Right renal pelvis (tissue), 4 donors: ENCODE measurements at regions not wholly inside any gene's neighbourhood (a gene's known extent, or its start where the extent isn't known, plus 50 kb on each side); places are given as distances from the start of the nearest gene placed in this dataset.
A peak's percentile ranks its signal among the peaks of the same experiment; 100 is the strongest.
"Not testable (repeated sequence)": the region's sequence is repeated elsewhere in the genome, so short reads cannot be mapped to it uniquely, and the experiment has no call there.

Source experiments
- DNase-seq, 4 donors: peaks; one replicate each; pipeline ENCODE4 v3.0.0-alpha.2; 2013; ENCODE audit warnings: low read depth in 4 of 4, low spot score in 3 of 4, missing footprints in 1 of 4

DNA sequence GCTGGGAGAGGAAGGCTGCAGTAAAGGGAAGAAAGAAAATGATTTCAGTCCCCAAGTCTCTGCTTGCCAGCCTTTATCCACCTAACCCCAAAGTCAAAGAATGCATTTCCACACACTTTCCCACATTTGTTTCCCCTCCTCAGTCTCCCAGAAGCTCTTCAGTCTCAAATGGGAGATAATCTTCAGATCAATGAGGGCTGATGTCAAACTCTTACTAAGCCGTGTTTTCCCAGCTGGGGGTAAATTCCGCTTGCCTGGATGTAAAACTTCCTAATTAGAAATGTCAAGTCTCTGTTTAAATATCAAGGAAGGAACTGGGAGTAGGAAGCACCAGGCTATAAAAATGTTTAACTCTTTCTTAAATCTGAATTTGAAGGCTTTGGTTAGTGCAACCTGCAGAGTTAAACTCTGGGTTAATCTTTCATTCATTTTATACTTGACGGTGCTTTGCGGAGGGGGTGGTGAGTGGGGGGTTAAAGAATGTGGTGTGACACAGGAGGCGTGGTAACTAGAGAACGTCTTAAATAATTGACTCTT, 601.4 kb upstream of the ACTRT1 start:
- DNase-seq, result no peak

DNA sequence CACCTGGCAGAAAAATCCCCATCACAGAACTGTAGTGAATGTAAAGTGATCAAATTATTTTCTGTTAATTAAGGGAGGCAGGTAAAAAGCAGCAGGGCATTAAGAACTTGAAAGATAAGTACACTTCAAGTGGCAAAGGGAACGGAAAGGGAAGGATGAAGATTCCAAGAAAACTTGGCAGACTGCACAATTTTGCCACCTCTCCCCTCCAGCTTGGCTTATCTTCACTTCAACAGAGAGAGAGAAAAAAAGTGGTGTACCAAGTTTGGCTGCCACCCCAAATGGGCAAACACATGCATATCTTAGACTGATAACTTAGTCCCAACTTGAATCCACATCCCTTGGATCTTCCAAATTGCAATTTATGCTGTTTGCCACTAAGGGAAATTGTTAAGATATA, 598.1 kb upstream of the ACTRT1 start:
- no peak for DNase-seq

DNA sequence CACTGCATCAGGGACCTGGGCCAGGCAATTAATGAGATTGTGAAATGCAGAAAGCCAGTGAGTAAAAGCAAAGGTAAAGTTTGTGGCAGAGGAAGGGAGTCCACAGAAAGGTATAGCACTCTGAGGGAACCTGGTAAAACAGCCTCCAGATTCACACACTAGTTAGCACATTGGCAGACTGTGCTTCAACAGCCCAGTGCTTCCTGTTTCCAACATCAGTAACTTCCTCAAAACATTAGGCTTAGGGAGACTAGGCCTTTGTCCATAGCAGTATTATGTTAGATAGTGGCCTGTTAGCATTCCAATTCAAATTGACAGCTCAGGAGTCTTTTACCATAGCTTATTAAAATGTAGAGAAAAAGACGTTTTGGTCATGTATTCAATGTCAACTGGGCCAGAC, 582.6 kb upstream of the ACTRT1 start:
- no peak for DNase-seq

DNA sequence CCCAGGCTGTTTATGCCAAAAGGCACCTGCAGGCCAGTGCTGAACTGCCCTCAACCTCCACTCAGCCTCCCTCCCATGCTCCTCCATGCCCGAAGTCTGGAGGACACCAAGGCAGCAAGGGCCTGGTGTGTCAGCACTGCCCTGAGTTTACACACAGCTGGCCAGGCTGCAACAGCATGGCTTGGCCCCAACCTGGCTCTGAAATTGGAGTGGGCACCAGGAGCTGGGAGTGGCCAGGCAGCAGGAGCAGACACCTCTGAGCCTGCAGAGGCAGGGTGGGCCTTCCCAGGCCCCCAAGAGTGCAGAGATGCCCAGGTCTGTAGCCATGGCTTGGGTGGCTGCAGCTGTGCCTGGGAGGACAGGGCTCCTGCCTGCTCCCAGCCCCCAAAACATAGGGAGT, 571.2 kb upstream of the ACTRT1 start:
- no peak for DNase-seq

DNA sequence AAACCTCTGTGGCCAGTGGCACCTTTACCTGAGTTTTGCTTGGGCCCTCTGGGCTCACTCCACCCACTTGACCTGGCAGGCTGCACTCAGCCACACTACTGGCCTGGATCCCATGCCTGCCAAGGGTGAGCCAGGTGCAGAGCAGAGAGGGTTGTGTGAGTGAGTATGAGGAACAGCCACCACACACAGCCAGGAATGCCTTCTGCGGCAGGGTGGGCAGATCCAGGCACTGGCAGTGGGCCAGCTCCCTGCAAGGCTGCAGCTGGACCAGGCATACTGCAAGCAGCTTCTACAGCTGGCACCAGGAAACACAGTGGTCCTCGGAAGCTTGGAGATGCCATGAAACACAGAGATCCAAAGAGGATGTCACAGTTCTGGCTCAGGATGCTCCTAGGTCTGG, 570.1 kb upstream of the ACTRT1 start:
- DNase-seq, result no peak

DNA sequence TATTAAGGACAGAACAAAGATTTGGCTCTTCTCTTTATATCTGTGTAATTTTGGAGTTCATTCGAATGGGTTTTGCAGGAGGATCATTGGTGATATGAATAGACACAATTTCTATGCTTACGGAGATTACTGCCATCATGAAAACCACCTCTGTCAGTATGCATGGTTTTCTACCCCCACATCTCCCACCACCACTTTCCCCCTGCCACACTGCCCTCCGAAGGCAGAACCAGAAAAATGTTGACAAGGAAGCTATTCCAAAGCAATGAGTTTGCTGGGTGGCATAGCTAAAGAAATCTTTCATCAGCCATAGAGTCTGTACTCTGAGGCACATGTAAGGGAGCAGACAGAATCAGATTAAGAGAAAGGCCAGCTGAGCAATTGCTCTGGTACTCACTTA, 567.3 kb upstream of the ACTRT1 start:
- DNase-seq, result no peak

DNA sequence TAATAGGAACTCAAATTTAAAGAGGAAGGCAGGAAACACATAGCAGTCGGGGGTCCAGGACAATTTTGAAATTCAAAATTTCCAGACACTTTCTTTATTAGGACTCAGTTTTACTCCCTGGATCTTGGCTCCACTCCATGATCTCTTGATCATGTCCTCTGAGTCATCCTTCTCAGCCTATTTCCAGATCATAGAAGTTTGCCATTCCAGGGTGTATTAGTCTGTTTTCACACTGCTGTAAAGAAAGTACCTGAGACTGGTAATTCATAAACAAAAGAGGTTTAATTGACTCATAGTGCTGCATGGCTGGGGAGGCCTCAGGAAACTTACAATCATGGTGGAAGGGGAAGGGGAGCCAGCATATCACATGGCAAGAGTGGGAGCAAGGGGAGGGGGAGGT, 564.7 kb upstream of the ACTRT1 start:
- DNase-seq, result no peak

DNA sequence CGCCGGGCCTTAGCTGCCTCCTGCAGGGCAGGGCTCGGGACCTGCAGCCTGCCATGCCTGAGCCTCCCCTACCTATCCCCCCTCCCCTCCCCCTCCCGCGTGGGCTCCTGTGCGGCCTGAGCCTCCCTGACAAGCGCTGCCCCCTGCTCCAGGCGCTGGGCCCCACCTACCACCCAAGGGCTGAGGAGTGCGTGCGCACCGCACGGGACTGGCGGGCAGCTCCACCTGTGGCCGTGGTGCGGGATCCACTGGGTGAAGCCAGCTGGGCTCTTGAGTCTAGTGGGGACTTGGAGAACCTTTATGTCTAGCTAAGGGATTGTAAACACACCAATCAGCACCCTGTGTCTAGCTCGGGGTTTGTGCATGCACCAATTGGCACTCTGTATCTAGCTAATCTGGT, 554.6 kb upstream of the ACTRT1 start:
- not testable (repeated sequence) for DNase-seq

DNA sequence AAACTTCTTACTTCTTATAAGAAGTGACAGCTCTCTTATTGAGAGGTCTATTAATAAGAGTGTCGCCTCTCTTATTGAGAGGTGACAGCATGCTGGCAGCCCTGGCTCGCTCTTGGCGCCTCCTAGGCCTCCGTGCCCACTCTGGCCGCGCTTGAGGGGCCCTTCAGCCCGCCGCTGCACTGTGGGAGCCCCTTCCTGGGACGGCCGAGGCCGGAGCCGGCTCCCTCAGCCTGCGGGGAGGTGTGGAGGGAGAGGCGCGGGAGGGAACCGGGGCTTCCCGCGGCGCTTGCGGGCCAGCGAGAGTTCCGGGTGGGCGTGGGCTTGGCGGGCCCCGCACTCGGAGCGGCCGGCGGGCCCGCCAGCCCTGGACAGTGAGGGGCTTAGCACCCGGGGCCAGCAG, 554.2 kb upstream of the ACTRT1 start:
- not testable (repeated sequence) for DNase-seq

DNA sequence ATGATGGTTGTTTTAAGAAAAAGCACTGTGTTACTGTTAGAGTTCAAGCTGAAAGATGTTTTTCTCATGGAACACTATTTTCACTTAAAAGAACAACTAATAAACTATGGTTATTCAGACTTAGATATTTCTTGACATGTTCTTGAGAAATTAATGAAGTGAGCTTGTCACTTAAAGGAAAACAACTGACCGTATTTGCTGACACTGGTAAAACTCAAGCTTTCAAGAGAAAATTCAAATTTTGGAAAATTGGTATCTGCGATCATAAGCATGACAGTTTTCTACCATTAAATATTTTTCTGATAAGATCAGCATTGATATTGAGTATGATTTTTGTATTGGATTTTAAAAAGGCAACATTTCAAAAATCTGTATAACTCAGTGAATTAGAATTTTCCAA, 549.5 kb upstream of the ACTRT1 start:
- no peak for DNase-seq

DNA sequence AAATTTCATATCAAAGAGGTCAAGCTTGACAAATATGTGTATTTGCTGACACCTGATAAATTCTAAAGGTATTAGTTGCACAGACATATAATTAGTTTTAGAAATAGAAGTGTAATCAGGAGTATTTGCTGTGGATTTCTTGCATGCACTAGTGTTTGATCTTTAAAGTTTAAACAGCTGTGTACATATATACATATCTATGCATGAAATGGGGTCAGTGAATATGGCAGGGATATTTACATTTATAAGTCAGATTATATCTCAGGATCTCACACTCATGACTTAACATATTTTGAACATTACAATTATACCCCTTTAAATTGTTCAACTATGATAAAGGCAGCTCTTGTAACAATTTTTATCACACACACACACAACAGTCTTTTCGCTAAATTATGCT, 547.4 kb upstream of the ACTRT1 start:
- DNase-seq, result no peak

DNA sequence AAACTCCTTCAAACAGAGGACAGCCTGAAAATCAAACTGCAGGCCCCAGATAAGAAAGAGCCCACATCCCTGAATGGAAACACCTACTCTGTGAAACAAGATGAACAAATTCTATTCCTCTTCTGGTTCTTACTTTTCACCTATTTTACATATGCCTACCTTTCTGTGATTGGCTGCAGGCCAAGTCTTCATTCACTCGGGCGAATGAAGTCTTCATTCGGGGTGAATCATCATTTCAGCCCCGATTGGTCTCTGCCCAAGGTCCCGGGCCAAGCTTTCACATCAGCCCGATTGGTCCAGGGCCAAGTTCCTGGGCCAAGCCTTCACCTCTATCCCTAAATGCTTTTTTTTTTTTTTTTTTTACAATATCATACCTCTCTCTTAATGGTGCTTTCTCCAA, 529.8 kb upstream of the ACTRT1 start:
- DNase-seq, result no peak

DNA sequence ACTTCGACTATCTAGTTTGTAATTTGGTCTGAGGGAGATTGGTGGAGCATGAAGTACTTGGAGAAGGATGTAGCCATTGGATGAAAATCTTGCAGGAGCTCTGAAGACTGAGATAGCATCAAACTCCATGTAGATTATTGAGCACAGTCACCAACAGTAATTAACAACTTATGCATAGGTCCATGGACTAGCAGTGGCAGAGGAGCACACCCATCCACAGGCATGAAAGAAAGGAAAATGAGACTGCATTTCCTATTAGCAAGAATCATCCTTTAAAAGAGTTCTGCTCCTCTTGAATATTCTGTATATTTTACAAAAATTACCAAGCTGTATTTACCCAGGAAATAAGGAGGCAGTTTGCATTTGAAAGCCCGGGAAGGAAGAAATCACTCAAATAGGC, 529.4 kb upstream of the ACTRT1 start:
- no peak for DNase-seq

DNA sequence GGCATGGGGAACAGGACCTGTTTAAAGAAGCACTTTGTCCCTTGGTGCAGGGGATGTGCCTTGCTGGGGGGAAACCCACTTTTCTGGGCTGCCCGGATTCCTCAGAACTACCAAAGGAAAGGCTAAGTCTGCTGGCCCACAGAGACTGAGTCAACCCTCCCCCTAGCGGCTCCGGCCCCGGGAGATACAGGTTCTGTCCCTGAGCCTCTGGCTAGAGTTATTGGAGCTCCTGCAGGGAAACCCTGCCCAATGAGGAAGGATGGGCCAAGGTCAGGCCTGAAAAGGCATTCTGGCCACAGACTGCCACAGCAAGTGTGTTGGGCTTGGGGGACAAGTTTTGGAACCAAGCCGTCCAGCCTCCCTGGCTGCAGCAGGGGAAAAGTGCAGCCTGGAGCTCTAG, 490.9 kb upstream of the ACTRT1 start:
- DNase-seq, result no peak

DNA sequence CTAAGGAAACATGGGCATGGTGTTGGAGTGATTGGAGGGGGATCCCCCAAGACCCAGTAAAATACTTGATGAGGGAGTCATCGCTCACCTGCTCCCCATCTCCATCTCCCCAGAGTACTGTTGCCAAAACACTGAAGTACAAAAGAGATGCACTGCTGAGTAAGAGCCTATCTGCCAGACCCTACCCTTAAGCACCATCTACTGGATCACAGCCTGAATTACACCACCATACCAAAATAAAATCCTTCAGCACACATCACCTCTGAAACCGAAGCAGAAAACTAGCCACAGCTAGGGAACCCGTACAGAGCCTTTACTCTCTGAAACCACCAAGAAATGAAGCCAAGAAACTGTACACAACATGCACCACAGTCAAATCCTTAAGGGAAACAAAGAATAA, 466.3 kb upstream of the ACTRT1 start:
- DNase-seq, result no peak

DNA sequence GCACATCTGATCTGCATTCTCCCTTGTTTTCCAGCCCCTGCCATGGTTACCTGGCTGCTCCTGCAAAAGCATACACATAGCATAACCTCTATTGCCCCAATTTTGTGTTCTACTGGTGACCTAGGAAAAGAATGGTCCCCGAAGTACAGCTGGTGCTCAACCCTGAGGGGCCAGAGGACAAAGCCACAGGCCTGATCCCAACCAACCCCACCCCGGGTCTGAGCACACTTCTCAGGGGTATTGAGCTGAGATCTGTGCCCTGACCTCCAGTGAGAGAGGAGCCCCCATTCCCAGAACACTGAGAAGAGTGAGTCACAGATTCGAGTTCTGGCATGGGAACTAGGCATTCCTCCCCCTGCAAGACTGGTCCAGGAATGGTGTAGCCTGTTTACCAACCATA, 465.5 kb upstream of the ACTRT1 start:
- DNase-seq, result no peak

DNA sequence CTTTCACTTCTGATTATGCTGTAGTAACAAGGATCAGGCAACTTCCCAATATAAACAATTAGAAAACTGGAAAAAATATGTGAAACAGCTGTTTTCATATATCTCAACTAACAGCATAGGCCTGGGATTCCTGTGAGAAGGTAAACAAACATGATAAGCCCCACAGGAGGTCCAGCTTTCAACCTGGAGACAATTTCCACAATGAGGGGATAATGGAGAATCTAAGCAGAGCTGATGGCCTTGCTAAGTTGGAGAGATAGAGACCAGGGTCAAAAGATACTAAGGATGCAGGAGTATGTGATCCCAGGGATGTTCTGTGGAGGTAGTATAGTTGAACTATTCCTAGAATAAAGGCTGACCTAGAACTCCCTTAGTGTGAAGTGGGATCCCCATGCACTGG, 452.3 kb upstream of the ACTRT1 start:
- DNase-seq, result no peak

DNA sequence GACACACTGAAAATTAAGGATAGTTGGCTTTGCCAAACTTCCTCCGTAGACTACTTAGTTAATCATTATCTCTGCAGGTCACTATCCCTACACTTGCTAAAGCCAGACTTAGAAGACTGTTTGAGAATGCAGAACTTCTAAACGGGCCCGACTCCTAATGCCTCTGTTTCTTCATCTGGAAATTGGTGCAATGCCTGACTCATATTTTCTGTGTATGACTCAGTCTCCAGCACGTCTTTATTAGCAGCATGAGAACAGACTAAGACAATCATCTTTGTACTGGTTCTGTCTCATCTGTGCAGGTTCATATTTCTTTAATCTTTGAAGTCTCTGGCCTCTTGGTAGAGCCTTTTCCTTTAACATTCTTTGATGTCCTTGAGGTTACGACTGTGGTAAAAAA, 411.9 kb upstream of the ACTRT1 start:
- DNase-seq, result no peak

DNA sequence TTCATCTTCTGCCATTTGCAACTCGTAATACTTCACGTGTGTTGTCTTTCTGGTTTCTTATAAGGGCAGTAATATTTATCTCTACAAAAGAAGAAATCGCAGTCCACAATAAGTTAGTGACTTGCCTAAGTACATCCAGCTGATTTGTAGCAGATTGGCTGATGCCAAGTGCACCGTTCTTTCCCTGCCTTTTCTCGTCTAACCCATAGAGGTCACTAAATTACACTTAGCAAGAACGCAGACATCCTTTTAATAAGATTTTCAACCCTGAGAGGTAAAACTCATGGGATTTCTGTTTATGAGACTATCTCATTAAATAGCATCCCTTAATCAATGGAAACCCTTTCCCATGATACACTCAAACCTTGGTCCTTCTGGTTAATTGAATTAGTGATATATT, 408.6 kb upstream of the ACTRT1 start:
- DNase-seq, result no peak

DNA sequence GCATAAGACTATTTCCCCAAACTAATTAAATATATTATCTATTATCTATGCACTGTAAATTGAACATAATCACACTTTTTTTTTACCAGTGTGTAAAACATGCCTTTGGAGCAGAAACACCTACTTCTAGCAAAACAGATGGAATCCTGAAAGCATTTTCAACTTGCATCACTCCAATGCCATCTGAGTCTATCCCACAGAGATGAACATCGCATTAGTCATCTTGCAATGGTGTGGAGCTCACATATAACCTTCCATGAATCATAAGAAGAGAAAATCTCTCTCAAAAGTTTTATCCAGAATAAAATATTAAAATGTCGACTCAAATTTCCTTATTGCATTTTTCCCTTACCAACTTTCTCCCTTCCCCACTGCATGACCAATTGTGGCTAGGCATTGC, 406.7 kb upstream of the ACTRT1 start:
- no peak for DNase-seq

DNA sequence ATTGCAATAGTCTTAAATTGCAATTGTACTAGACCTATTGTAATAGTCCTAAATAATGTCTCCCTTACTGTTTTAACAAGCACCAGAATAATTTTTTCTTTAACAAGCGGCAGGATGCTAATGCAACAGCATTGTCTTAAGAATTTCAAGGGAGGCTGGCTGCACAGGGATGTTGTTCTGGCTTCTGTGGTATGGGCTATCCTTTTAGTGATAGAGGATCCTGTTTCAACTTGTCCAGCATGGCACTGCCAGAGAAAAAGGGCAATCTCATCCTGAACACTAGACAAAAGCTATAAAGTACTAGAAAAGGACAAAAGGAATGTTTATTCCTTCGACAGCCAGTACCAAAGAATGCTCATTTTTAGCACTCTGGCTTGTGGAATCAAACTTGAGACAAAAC, 405.5 kb upstream of the ACTRT1 start:
- DNase-seq, result no peak

DNA sequence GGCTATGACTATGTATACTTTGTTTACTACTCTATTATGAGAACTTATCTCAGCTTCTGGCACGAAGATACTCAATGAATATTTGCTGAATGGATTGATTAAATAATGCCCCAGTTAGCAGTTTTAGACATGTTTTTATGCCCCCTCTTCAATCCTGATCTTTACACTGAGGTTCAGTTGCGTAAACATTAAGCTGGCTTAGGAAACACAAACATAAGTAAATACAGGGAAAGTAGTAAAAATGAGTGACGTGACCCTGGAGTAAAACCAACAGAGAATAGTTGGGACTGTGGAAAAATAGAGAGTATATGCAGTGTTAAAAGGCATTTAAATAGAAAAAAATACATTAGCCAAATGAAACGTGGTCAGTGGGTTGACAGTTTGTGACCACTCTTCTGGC, 387.0 kb upstream of the ACTRT1 start:
- DNase-seq, result peak in 1 of 4 donors; percentile 2

DNA sequence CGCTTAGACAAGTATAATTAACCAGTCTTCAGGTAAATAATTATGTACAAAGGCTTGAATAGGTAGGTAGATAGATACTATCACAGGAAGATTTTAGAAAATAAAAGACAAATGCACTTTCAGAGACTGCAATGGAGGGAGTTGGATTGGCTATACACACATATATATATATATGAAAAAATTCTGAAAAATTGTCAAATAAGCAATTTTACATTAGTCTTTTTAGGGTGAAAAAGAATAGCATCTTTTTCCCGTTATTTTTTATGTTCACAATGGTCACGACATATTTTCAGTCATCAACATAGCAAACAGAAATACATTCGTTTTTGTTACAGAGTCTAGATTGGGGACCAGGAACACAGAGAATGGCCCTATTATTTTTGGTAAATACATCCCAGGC, 385.9 kb upstream of the ACTRT1 start:
- DNase-seq, result no peak
